GM12878 (cell line): ENCODE measurements at regions not wholly inside any gene's neighbourhood (a gene's known extent, or its start where the extent isn't known, plus 50 kb on each side); places are given as distances from the start of the nearest gene placed in this dataset.
"Not testable (repeated sequence)": the region's sequence is repeated elsewhere in the genome, so short reads cannot be mapped to it uniquely, and the experiment has no call there.

Source experiments
- ATAC-seq: fragments of 200-7000 bp; cut with Tn5 transposase; 3 replicates; pipeline ENCODE4 v1.9.1; 2020; ENCODE audit warnings: mild to moderate bottlenecking, moderate library complexity
- BruUV-seq: library from RNA; stranded (reverse); fragments of 400-500 nt; replicated peaks from 2 replicates; lab custom pipeline; 2021; lab: Mats Ljungman, UMichigan
- CTCF ChIA-PET: fragments of 300-600 bp; sonication (Branson Sonifier 250); formaldehyde crosslinking; extraction: SDS; loops from one replicate; lab custom pipeline; 2021; ENCODE audit warnings: inconsistent platforms; lab: Yijun Ruan, JAX
- POLR2A ChIA-PET: fragments of 350-600 bp; formaldehyde crosslinking; extraction: SDS; loops from one replicate; lab custom pipeline; 2021; ENCODE audit warnings: inconsistent platforms; lab: Charles Lee
- RAD21 ChIA-PET: fragments of 300-600 bp; sonication (Branson Sonifier 250); formaldehyde crosslinking; loops from one replicate; lab custom pipeline; 2023; ENCODE audit warnings: antibody characterized with exemption; ENCODE audit not compliant: unreplicated experiment; lab: Charles Lee
- SMC1A ChIA-PET: fragments of 300-600 bp; sonication (Branson Sonifier 250); formaldehyde crosslinking; loops from one replicate; lab custom pipeline; 2023; ENCODE audit not compliant: unreplicated experiment, uncharacterized antibody; lab: Charles Lee
- DNase-seq: peaks from one replicate; pipeline ENCODE4 v3.0.0-alpha.2; 2011; ENCODE audit warnings: low read depth, low spot score
- FAIRE-seq: peaks from 3 replicates; lab custom pipeline; 2011; peaks lifted over from hg19 to GRCh38; lab: Jason Lieb, UNC
- H2AFZ ChIP-seq: 2 replicates; pipeline ENCODE4 v1.6.0; 2011; ENCODE audit warnings: low read depth, low read length, control low read depth; ENCODE audit not compliant: control insufficient read depth
- H3K27ac ChIP-seq: 2 replicates; pipeline ENCODE4 v1.5.1; 2011; ENCODE audit warnings: control low read depth; ENCODE audit not compliant: control insufficient read depth, insufficient read depth
- H3K27me3 ChIP-seq, 2 experiments: replicated peaks in 1 of 2; 2 replicates each; pipeline versions ENCODE4 v1.6.0 to v1.6.1; 2011; ENCODE audit warnings: low read length in 1 of 2; ENCODE audit not compliant: control insufficient read depth in 2 of 2, insufficient read depth in 2 of 2
- H3K36me3 ChIP-seq, 2 experiments: 2 replicates each; pipeline ENCODE4 v1.5.1; 2011; ENCODE audit warnings: low read length in 1 of 2; ENCODE audit not compliant: control insufficient read depth in 2 of 2, insufficient read depth in 2 of 2
- H3K4me1 ChIP-seq: 2 replicates; pipeline ENCODE4 v1.6.1; 2011; ENCODE audit warnings: mild to moderate bottlenecking, low read length, moderate library complexity, mixed read lengths; ENCODE audit not compliant: control insufficient read depth, insufficient read depth
- H3K4me2 ChIP-seq: 2 replicates; pipeline ENCODE4 v1.6.0; 2011; ENCODE audit warnings: control low read depth; ENCODE audit not compliant: control insufficient read depth, insufficient read depth
- H3K4me3 ChIP-seq: fragments of 200-600 bp; sonication (generic); 2 replicates; pipeline ENCODE4 v1.5.1; 2016
- H3K79me2 ChIP-seq: 2 replicates; pipeline ENCODE4 v1.6.0; 2011; ENCODE audit warnings: low read length; ENCODE audit not compliant: control insufficient read depth, insufficient read depth
- H3K9ac ChIP-seq: 2 replicates; pipeline ENCODE4 v1.8.0; 2011; ENCODE audit warnings: low read length, control low read depth, mixed read lengths; ENCODE audit not compliant: control insufficient read depth, insufficient read depth
- H3K9me3 ChIP-seq: replicated peaks from 3 replicates; pipeline ENCODE4 v1.5.1; 2011; ENCODE audit warnings: mild to moderate bottlenecking, low read length; ENCODE audit not compliant: control insufficient read depth, insufficient read depth
- H4K20me1 ChIP-seq: 2 replicates; pipeline ENCODE4 v1.6.0; 2011; ENCODE audit not compliant: control insufficient read depth, insufficient read depth
- BRCA1 ChIP-seq: IDR thresholded peaks from 2 replicates; pipeline ENCODE4 v1.6.1; 2011; ENCODE audit warnings: low read depth, low read length, improper control_type of control experiment
- ESRRA ChIP-seq: IDR thresholded peaks from 2 replicates; pipeline ENCODE4 v1.6.1; 2012; ENCODE audit warnings: mild to moderate bottlenecking, low read length, improper control_type of control experiment
- HDGF ChIP-seq: fragments of 450-650 bp; IDR thresholded peaks from 2 replicates; pipeline ENCODE4 v1.6.1; 2016; ENCODE audit warnings: antibody characterized with exemption
- KAT2A ChIP-seq: conservative IDR thresholded peaks from 2 replicates; pipeline ENCODE4 v1.6.1; 2011; ENCODE audit warnings: low read depth, low read length; ENCODE audit not compliant: control insufficient read depth
- MTA3 ChIP-seq: IDR thresholded peaks from 2 replicates; pipeline ENCODE4 v1.6.1; 2012; ENCODE audit warnings: low read length, inconsistent platforms, borderline replicate concordance
- NR2C2 ChIP-seq: IDR thresholded peaks from 2 replicates; pipeline ENCODE4 v1.6.1; 2011; ENCODE audit warnings: borderline replicate concordance, low read depth; ENCODE audit not compliant: control insufficient read depth, insufficient read length
- RAD21 ChIP-seq: IDR thresholded peaks from 2 replicates; pipeline ENCODE4 v1.6.1; 2011; ENCODE audit warnings: mild to moderate bottlenecking, low read depth, low read length, moderate library complexity; ENCODE audit not compliant: insufficient read depth
- WGBS: methylation state at CpG from one replicate; pipeline ENCODE4 v1.1.6; 2016; ENCODE audit warnings: low lambda C conversion rate; ENCODE audit not compliant: insufficient replicate concordance, insufficient coverage; ENCODE audit errors: missing lambda C conversion rate; 5-methylcytosine and 5-hydroxymethylcytosine counted together
- in situ Hi-C: fragments of 300-500 bp; cut with MboI; formaldehyde crosslinking; loops from 9 replicates; pipeline ENCODE4 v1.14.3; 2018; ENCODE audit warnings: mixed read lengths
- intact Hi-C: fragments of 100-400 bp; cut with micrococcal nuclease; formaldehyde crosslinking; loops from one replicate; pipeline ENCODE4 v1.14.2; 2022; ENCODE audit not compliant: unreplicated experiment
- TF ChIP-seq, protein P1 (sequence below): fragments of 450-650 bp; formaldehyde crosslinking; IDR thresholded peaks from 2 replicates; pipeline ENCODE4 v1.4.0; 2022; ENCODE audit warnings: mild to moderate bottlenecking, moderate library complexity
- TF ChIP-seq, protein P2 (sequence below): fragments of 150-350 bp; IDR thresholded peaks from 2 replicates; pipeline ENCODE4 v1.6.1; 2016; ENCODE audit warnings: low read depth, low read length

DNA sequence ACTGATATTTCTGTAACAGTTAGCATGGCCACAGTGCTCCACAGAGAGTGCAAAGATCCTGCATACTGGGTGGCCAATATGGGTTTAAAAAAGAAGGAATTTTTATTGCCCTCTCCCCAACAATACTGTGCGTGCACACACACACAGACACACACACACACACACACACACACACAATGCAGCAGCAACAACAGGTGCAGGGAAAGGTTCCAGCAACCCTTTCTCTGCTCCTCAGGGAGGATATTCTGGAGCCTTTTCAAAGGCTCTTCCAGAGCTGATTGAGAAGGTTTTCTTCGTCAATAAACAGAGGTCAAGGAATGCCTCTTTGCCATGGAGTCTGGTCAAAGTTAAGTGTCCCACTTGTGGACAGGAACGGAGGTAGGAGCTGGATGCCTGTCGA lies 84.8 kb upstream of the ZFP42 start (continued):
- TF ChIP-seq, protein P1, sequence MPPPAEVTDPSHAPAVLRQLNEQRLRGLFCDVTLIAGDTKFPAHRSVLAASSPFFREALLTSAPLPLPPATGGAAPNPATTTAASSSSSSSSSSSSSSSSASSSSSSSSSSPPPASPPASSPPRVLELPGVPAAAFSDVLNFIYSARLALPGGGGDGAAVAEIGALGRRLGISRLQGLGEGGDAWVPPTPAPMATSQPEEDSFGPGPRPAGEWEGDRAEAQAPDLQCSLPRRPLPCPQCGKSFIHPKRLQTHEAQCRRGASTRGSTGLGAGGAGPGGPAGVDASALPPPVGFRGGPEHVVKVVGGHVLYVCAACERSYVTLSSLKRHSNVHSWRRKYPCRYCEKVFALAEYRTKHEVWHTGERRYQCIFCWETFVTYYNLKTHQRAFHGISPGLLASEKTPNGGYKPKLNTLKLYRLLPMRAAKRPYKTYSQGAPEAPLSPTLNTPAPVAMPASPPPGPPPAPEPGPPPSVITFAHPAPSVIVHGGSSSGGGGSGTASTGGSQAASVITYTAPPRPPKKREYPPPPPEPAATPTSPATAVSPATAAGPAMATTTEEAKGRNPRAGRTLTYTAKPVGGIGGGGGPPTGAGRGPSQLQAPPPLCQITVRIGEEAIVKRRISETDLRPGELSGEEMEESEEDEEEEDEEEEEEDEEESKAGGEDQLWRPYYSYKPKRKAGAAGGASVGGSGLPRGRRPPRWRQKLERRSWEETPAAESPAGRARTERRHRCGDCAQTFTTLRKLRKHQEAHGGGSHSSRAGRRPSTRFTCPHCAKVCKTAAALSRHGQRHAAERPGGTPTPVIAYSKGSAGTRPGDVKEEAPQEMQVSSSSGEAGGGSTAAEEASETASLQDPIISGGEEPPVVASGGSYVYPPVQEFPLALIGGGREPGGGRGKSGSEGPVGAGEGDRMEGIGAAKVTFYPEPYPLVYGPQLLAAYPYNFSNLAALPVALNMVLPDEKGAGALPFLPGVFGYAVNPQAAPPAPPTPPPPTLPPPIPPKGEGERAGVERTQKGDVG (CRISPR knock-in tag), result no peak
- TF ChIP-seq MTA3, result no peak
- TF ChIP-seq RAD21, result no peak
- no peak for TF ChIP-seq HDGF
- no peak for TF ChIP-seq NR2C2
- no peak for TF ChIP-seq ESRRA
- no peak for TF ChIP-seq BRCA1
- TF ChIP-seq, protein P2, sequence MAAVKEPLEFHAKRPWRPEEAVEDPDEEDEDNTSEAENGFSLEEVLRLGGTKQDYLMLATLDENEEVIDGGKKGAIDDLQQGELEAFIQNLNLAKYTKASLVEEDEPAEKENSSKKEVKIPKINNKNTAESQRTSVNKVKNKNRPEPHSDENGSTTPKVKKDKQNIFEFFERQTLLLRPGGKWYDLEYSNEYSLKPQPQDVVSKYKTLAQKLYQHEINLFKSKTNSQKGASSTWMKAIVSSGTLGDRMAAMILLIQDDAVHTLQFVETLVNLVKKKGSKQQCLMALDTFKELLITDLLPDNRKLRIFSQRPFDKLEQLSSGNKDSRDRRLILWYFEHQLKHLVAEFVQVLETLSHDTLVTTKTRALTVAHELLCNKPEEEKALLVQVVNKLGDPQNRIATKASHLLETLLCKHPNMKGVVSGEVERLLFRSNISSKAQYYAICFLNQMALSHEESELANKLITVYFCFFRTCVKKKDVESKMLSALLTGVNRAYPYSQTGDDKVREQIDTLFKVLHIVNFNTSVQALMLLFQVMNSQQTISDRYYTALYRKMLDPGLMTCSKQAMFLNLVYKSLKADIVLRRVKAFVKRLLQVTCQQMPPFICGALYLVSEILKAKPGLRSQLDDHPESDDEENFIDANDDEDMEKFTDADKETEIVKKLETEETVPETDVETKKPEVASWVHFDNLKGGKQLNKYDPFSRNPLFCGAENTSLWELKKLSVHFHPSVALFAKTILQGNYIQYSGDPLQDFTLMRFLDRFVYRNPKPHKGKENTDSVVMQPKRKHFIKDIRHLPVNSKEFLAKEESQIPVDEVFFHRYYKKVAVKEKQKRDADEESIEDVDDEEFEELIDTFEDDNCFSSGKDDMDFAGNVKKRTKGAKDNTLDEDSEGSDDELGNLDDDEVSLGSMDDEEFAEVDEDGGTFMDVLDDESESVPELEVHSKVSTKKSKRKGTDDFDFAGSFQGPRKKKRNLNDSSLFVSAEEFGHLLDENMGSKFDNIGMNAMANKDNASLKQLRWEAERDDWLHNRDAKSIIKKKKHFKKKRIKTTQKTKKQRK, result no peak
- no peak for TF ChIP-seq KAT2A

DNA sequence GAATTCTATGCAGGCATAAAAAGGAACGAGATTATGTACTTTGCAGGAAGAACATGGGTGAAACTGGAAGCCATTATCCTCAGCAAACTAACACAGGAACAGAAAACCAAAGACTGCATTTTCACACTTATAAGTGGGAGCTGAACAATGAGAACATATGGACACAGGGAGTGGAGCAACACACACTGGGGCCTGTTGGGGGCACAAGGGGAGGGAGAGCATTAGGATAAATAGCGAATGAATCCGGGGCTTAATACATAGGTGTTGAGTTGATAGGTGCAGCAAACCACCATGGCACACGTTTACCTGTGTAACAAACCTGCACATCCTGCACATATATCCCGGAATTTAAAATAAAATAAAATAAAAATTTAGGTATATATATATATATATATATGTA lies 80.2 kb upstream of the ZFP42 start:
- H3K27me3 ChIP-seq, DNase-seq, H3K79me2 ChIP-seq, H3K4me1 ChIP-seq, CTCF ChIA-PET, BruUV-seq, in situ Hi-C loops, ATAC-seq, H2AFZ ChIP-seq, H3K4me3 ChIP-seq, SMC1A ChIA-PET, intact Hi-C loops, FAIRE-seq, RAD21 ChIA-PET, POLR2A ChIA-PET, H4K20me1 ChIP-seq, H3K36me3 ChIP-seq, H3K9ac ChIP-seq, H3K27ac ChIP-seq, H3K4me2 ChIP-seq, H3K9me3 ChIP-seq: not testable (repeated sequence)
- WGBS, result 37% methylated on average over 5 of the region's 5 CpGs
